RPMI7951 (cell line): ENCODE measurements at regions not wholly inside any gene's neighbourhood (a gene's known extent, or its start where the extent isn't known, plus 50 kb on each side); places are given as distances from the start of the nearest gene placed in this dataset.
A peak's percentile ranks its signal among the peaks of the same experiment; 100 is the strongest.

Source experiments
- DNase-seq: peaks from one replicate; pipeline ENCODE4 v3.0.0-alpha.2; 2012; ENCODE audit warnings: low read depth

- no peak for DNase-seq
Measured at GRCh38 chr3:78143000-78143399, 1103.1 kb downstream of the ROBO2 start.

- DNase-seq, result peak; percentile 15
Measured at GRCh38 chr3:78148986-78149717, 1109.3 kb downstream of the ROBO2 start.

- no peak for DNase-seq
Measured at GRCh38 chr3:78153973-78154372, 1114.1 kb downstream of the ROBO2 start.

DNA sequence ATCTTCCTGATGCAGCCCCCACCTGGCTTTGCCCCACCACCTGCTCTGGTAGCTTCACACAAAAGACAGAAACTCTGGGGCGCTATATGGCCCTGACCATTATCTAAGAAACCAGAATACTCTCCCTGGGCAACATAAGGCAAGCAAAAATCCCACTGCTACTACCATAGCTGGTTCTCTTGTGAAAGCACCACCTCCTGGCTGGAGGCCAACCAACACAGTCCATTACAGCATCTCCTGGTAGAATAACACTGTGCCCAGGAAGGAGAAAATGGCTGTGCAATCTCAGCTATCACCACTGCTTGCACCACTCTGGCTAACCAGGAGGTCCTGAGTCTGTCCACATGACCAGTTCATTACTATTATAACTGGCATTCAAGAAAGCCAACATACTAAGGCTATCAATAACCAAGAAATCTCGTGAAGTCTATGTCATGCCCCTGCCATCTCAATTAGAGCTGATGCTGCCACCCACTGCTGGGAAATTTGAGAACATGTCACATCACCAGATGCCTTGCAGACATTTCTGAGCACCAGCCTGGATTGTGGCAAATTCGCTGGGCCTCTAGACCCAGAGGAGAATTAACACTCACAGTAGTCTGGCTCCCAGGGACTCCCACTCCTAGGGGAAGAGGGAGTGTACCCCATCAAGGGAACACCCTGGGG is 1114.8 kb downstream of the ROBO2 start:
- DNase-seq, result no peak

DNA sequence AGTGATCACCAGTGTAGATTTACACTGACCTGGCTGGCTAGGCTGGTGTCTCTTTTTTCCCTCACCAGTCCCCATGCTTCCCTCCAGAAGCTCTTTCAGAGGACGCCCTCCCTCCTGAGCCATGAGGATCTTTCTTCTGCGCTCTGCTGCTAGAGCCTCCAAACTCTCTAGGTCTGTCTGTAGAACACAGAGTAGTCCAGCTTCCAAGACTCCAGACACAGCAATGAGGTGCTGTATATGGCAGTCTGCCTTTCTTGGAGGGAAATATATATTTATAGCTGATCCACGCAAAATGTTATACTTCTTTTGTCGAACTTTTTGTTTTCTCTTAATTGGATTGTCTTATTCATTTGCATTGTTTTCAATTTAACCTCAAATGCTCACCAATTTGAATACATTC is 1121.8 kb downstream of the ROBO2 start:
- DNase-seq, result no peak

DNA sequence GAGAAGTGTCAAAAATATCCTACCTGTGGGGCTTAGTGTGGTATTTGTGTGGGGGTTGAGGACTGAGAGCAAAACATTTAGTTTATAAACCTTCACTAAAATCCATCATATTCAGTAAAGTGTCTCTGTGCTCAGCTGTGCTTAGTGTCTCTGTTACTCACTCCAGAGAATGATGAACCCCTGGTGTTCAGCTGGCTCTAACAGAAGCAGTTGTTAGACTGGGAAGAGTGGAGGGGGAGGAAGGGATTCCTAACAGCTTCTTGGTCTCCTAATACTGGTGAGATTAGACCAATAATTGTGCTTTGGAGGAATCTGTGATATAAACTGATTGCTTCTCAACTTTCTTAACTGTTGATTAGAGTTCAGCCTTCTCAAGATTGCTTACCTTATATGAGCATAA is 1123.5 kb downstream of the ROBO2 start:
- no peak for DNase-seq

DNA sequence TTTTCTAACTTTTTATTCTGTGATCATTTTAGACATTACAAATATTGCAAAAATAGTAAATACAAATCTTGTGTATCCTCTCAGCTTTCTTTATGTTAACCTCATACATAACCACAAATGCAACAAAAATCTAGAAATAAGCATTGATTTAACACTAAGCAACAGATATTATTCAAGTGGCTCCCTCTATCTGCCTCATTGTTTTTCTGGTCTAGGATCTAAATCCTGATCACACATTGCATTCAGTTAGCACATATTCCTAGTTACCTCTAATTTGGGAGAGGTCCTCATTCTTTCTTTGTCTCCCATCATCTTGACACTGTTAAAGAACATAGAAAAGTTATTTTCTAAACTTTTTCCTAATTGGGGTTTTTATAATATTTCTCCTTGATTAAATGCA is 1126.0 kb downstream of the ROBO2 start:
- DNase-seq, result no peak

DNA sequence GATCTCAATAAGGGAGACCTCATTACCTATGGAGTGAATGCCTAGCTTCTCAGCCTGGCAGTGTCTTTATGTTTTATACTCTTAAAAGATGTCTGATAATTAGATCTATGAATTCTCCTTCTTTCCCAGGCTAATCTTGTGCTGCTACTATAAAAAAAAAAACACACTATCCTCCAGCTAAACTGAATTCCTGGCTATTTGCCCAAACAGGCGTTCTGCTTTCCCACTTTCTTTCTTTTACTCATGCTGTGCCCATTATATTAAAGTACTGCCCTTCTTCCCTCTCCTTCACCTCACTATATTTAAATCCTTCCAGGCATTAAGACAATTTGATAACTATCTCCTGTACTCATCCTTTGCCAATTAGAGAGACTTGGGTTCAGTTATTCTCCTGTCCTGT is 1134.9 kb downstream of the ROBO2 start:
- DNase-seq, result no peak

DNA sequence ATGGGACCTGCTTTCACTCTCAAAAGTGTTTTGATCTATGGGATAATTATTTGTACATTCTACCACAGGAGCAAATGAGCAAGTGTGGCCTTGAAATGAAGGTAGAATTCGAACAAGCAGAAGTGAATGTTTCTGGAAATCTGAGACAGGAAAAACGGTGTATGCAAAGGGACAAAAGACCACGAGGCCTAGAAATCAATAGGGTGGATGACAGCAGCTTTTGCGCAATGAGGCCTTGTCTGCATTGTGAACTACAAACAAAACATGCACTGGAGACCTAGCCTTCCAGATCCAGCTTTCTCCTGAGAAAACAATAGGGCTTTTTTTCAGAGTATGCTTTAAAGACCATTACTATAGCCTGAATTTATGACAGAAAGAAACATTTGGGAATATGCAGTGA is 1137.0 kb downstream of the ROBO2 start:
- DNase-seq, result no peak

GRCh38 chr3:78177780-78178179 is 1137.9 kb downstream of the ROBO2 start:
- no peak for DNase-seq

GRCh38 chr3:78178209-78178608 is 1138.3 kb downstream of the ROBO2 start:
- no peak for DNase-seq

DNA sequence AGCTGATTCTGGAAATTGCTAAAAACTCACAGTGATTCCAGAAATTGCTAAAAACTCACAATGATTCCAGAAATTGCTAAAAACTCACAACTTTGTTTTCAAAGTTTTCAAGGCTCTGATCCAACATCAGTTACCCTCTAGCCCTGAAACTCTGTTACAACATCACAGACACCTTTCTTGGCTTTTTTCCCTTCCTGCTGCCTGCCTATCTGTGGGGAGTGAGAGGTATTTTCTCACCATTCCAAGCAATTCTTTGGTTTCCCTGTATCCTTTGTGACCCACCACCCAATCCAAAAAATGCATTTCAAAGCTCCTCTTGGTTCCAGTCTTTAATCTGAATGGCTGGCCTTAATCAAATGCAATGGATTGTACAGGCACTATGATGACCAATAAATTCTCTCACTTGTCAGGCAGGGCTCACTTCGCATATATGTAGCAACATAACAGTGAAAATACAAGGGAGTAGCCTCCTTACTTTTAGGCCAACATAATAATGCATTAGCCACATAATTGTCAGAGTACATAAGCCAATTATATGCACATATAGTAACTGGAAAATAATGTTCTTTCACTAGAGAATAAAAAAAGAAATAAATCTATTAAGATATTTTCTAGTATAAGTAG is 1139.0 kb downstream of the ROBO2 start:
- no peak for DNase-seq

- DNase-seq, result no peak
Measured at GRCh38 chr3:78183906-78184599, 1144.2 kb downstream of the ROBO2 start.

DNA sequence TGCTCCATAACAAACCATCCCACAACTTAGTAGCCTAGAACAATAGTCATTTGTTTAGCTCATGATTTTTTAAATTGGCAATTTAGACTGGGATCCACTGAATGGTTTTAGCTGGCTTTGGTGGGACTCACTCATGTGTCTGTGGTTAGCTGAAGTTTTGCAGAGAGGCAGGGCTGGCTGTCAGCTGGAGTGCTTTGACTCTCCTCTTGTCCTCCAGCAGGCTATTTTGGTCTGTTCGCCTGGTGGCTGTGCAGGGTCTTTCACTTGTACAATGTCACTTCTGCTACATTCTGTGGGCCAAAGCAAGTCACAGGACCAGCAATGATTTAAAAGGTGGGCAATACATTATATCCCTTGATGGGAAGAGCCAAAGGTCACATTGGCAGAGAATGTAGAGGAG is 1146.5 kb downstream of the ROBO2 start:
- no peak for DNase-seq

- DNase-seq, result no peak
Measured at GRCh38 chr3:78201091-78201490, 1161.2 kb downstream of the ROBO2 start.

- peak; percentile 35 for DNase-seq
Measured at GRCh38 chr3:78204977-78205376, 1165.1 kb downstream of the ROBO2 start.

GRCh38 chr3:78221300-78221699 is 1181.4 kb downstream of the ROBO2 start:
- DNase-seq, result no peak

DNA sequence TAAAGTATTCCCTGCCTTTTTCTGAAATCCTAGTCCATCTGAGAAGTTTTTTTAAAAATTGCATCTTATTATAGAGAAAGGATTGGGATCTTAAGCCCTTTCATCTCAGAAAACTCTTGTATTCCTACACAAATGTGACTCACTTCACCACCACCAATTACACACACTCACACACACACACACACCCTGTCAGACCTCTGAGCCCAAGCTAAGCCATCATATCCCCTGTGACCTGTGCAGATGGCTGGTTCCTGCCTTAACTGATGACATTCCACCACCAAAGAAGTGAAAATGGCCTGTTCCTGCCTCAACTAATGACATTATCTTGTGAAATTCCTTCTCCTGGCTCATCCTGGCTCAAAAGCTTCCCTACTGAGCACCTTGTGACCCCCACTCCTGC is 1181.9 kb downstream of the ROBO2 start:
- DNase-seq, result peak; percentile 3

- DNase-seq, result no peak
Measured at GRCh38 chr3:78235841-78236240, 1195.9 kb downstream of the ROBO2 start.

- DNase-seq, result no peak
Measured at GRCh38 chr3:78238811-78239210, 1198.9 kb downstream of the ROBO2 start.

DNA sequence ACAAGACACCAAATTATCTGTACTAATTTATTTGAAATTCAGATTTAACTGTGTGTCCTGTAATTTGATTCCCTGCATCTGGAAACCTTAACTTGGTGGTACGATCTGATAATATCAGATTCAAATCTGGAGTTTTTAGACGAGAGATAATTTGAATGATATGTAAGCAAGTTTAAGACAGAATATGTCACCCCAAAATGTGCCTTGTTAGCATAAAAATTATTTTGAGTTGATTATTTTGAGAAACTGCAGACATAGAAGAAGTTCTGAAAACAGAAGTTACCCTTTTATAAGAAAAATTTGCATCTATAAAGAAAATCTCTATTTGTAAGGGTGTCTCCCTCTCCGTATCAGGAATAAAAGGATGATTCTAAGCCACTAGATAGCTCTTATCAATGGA is 1202.8 kb downstream of the ROBO2 start:
- no peak for DNase-seq

DNA sequence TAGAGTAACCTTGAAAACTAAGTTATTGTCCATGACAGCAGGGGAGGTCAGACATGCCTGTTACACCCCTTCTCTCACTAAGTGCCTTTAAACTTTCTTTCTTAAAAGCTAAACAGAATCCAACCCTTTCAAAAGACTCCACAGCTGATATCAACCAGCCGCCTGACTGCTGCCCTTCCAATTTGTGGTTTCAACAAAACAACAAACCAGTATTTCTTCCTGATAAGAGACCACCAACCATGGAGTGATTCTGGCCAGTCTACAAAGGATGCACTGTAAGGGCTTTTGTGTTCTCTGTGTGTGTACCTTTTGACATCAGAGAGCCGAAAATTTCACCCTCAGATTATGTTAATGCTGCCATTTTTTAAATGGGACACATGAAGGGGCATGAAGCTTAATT is 1204.2 kb downstream of the ROBO2 start:
- no peak for DNase-seq

- DNase-seq, result peak; percentile 10
Measured at GRCh38 chr3:78249294-78249693, 1209.4 kb downstream of the ROBO2 start.
